Left lung (tissue), 4 donors: ENCODE measurements at regions not wholly inside any gene's neighbourhood (a gene's known extent, or its start where the extent isn't known, plus 50 kb on each side); places are given as distances from the start of the nearest gene placed in this dataset.

Experiments used
- ATAC-seq: fragments of 200-7000 bp; cut with Tn5 transposase; one replicate; pipeline ENCODE4 v1.9.1; 2020; ENCODE audit warnings: moderate library complexity
- DNase-seq, 4 donors: peaks; one replicate each; pipeline ENCODE4 v3.0.0-alpha.2; 2013 to 2020
- H3K27ac ChIP-seq, 2 donors: fragments of 200-600 bp; sonication (generic) in 1 of 2; one replicate each; pipeline versions ENCODE4 v1.5.0 to v1.8.0; 2020 to 2021
- H3K27me3 ChIP-seq, 2 donors: fragments of 200-600 bp; sonication (generic) in 1 of 2; one replicate each; pipeline versions ENCODE4 v1.5.0 to v1.8.0; 2020 to 2021
- H3K36me3 ChIP-seq, 2 donors: fragments of 200-600 bp; sonication (generic) in 1 of 2; one replicate each; pipeline versions ENCODE4 v1.5.0 to v1.8.0; 2020 to 2021
- H3K4me1 ChIP-seq, 2 donors: fragments of 200-600 bp; one replicate each; pipeline ENCODE4 v1.8.0; 2021
- H3K4me3 ChIP-seq, 2 donors: fragments of 200-600 bp; sonication (generic) in 1 of 2; one replicate each; pipeline versions ENCODE4 v1.5.0 to v1.8.0; 2020 to 2021; ENCODE audit warnings: mild to moderate bottlenecking in 1 of 2
- H3K9me3 ChIP-seq, 2 donors: fragments of 200-600 bp; sonication (generic) in 1 of 2; one replicate each; pipeline versions ENCODE4 v1.5.0 to v1.8.0; 2020 to 2021
- CTCF ChIP-seq, 2 donors: fragments of 200-600 bp; sonication (generic) in 1 of 2; IDR thresholded peaks; one replicate each; pipeline versions ENCODE4 v1.5.0 to v1.8.0; 2021; ENCODE audit warnings: antibody characterized with exemption in 2 of 2
- intact Hi-C, 2 donors: fragments of 100-400 bp; cut with DNase I; formaldehyde crosslinking; loops; one replicate each; pipeline versions ENCODE4 v1.11.2 to v1.14.2; 2022
- donor health status: DM: no; HTN: yes; CAD: no.
- donor health status: DM: no; HTN: no; CAD: no.

- peaks cover 0 to 20% of the 10 kb centered on the region in 2 donors for H3K4me1 ChIP-seq
- no peak for TF ChIP-seq CTCF (IDR thresholded peaks at IDR 0.05)
- H3K27ac ChIP-seq: no peak overlapping the region
- no peak overlapping the region for H3K4me3 ChIP-seq
- H3K36me3 ChIP-seq: no peaks in the 10 kb centered on the region
- DNase-seq: no peak
- no peaks in the 10 kb centered on the region for H3K9me3 ChIP-seq
- intact Hi-C loops: no loop called here
- H3K27me3 ChIP-seq: no peaks in the 10 kb centered on the region
- ATAC-seq: no peak
These were observed 96.3 kb upstream of the FOXN2 start for GRCh38 chr2:48218169-48218568.

GRCh38 chr2:48219234-48219554 is 95.3 kb upstream of the FOXN2 start:
- Histone ChIP-seq H3K9me3 (no peaks in the 10 kb centered on the region), H3K27ac (no peak overlapping the region), H3K36me3 (no peaks in the 10 kb centered on the region), H3K27me3 (no peaks in the 10 kb centered on the region), H3K4me1 (peaks cover 0 to 17% of the 10 kb centered on the region in 2 donors), H3K4me3 (no peak overlapping the region)
- no peak for TF ChIP-seq CTCF (IDR thresholded peaks at IDR 0.05)
- DNase-seq: no peak
- intact Hi-C loops: no loop called here
- no peak for ATAC-seq

- DNase-seq: no peak
- no peaks in the 10 kb centered on the region for H3K36me3 ChIP-seq
- H3K27ac ChIP-seq: peak overlapping the region in 1 of 2 donors; percentile 15
- no peaks in the 10 kb centered on the region for H3K27me3 ChIP-seq
- intact Hi-C loops: no loop called here
- peaks cover 0 to 17% of the 10 kb centered on the region in 2 donors for H3K4me1 ChIP-seq
- H3K9me3 ChIP-seq: no peaks in the 10 kb centered on the region
- no peak overlapping the region for H3K4me3 ChIP-seq
- ATAC-seq: no peak
- TF ChIP-seq CTCF (IDR thresholded peaks at IDR 0.05): no peak
These were observed 94.7 kb upstream of the FOXN2 start for GRCh38 chr2:48219555-48220436.

- Histone ChIP-seq H3K27ac (peak overlapping the region in 1 of 2 donors; percentile 15), H3K9me3 (no peaks in the 10 kb centered on the region), H3K27me3 (no peaks in the 10 kb centered on the region), H3K4me3 (no peak overlapping the region), H3K36me3 (no peaks in the 10 kb centered on the region), H3K4me1 (peaks cover 0 to 17% of the 10 kb centered on the region in 2 donors)
- intact Hi-C loops: no loop called here
- ATAC-seq (no peak), DNase-seq (no peak)
- no peak for TF ChIP-seq CTCF (IDR thresholded peaks at IDR 0.05)
These were observed 94.0 kb upstream of the FOXN2 start for GRCh38 chr2:48220501-48220900.

DNA sequence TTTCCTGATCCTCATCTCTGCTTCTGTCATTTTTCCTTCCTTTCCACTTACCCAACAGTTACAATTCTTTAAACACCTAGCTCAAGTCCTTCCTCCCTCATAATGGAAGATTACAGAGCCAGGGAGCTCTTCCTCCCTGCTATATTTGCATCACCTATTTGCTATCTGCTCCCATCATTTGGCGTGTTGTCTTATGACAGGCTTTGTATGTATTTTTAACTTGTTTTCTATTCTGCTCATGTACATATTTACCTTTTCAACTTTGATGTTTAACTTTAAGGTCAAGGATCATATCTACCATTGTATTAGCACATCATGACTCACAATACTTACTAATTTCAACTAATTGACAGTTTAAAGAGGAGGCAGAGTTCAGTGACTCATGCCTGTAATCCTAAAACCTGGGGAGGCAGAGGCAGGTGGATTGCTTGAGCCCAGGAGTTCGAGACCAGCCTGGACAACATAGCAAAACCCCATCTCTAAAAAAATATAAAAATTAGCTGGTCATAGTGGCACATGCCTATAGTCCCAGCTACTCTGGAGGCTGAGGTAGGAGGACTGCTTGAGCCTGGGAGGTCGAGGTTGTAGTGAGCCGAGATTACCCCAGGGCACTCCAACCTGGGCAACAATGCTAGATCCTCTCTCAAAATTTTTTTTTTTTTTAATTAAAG is 92.5 kb upstream of the FOXN2 start:
- Histone ChIP-seq H3K36me3 (no peaks in the 10 kb centered on the region), H3K27ac (peak overlapping the region in 1 of 2 donors; percentile 30), H3K27me3 (no peaks in the 10 kb centered on the region), H3K4me1 (peaks cover 0 to 23% of the 10 kb centered on the region in 2 donors), H3K4me3 (no peak overlapping the region), H3K9me3 (no peaks in the 10 kb centered on the region)
- no peak for ATAC-seq
- no peak for DNase-seq
- intact Hi-C loops: no loop called here
- no peak for TF ChIP-seq CTCF (IDR thresholded peaks at IDR 0.05)
